HG02623 (cell line): ENCODE measurements at regions not wholly inside any gene's neighbourhood (a gene's known extent, or its start where the extent isn't known, plus 50 kb on each side); places are given as distances from the start of the nearest gene placed in this dataset.

Source experiments
- ATAC-seq: cut with Tn5 transposase; IDR thresholded peaks from one replicate; pipeline ENCODE4 v1.9.1; 2021; ENCODE audit warnings: moderate library complexity; ENCODE audit not compliant: unreplicated experiment

- no peak for ATAC-seq
Observed at GRCh38 chr2:64196963-64197362, 52.7 kb upstream of the PELI1 start.

- no peak for ATAC-seq
Observed at GRCh38 chr2:64201151-64201550, 56.9 kb upstream of the PELI1 start.

GRCh38 chr2:64202206-64202845, 58.1 kb upstream of the PELI1 start:
- ATAC-seq, result no peak

- no peak for ATAC-seq
Observed at GRCh38 chr2:64203131-64203857, 59.1 kb upstream of the PELI1 start.

- ATAC-seq, result peak; percentile 69
Observed at GRCh38 chr2:64203858-64204632, 59.8 kb upstream of the PELI1 start.

GRCh38 chr2:64204703-64205102, 60.5 kb upstream of the PELI1 start:
- ATAC-seq, result no peak

- ATAC-seq, result no peak
Observed at GRCh38 chr2:64205415-64205814, 61.2 kb upstream of the PELI1 start.

- no peak for ATAC-seq
Observed at GRCh38 chr2:64207573-64207972, 63.4 kb upstream of the PELI1 start.

GRCh38 chr2:64210816-64211215, 66.6 kb upstream of the PELI1 start:
- ATAC-seq, result no peak

- ATAC-seq, result no peak
Observed at GRCh38 chr2:64211276-64211921, 67.2 kb upstream of the PELI1 start.

- no peak for ATAC-seq
Observed at GRCh38 chr2:64212346-64212745, 68.1 kb upstream of the PELI1 start.

GRCh38 chr2:64212801-64213321, 68.6 kb upstream of the PELI1 start:
- peak; percentile 22 for ATAC-seq

- peak; percentile 35 for ATAC-seq
Observed at GRCh38 chr2:64213532-64214275, 69.5 kb upstream of the PELI1 start.

GRCh38 chr2:64214281-64215115, 70.3 kb upstream of the PELI1 start:
- ATAC-seq, result peak; percentile 54

- no peak for ATAC-seq
Observed at GRCh38 chr2:64217198-64217869, 73.1 kb upstream of the PELI1 start.

GRCh38 chr2:64218137-64218802, 74.0 kb upstream of the PELI1 start:
- ATAC-seq, result no peak

GRCh38 chr2:64219149-64219548, 74.9 kb upstream of the PELI1 start:
- no peak for ATAC-seq

GRCh38 chr2:64220265-64220664, 76.0 kb upstream of the PELI1 start:
- no peak for ATAC-seq
